ENCODE measurements at regions not wholly inside any gene's neighbourhood (a gene's known extent, or its start where the extent isn't known, plus 50 kb on each side); places are given as distances from the start of the nearest gene placed in this dataset.

DNA sequence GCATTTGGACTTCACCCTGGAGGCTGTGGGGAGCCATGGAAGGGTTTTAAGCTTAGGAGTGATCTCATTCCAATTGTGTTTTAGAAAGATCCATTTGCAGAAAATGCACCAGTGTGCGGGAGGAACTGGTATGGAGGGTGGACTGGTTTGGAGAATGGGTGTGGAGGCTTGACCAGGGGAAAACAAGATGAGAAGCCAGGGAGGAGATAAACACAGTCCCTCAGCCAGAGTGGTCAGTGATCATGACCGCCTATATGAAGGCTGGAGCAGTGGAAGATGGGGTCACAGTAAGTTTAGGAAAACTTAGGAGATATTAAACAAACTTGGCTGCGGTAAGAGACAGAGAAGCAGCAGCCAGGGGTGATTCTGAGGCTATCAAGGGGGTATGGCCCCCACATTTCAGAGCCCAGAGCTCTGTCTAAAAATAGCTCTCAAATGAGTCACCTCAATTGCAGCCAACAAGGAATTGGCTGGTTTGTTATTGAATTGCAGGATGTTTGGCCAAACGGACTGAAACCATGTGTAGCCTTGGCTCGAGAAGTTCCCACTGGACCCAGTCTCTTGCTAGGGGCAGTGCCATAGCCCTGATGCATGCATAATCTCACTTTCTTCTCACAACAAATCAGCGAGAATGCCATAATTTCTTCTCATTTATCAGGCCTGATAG is 159.9 kb upstream of the TOP1 start:
- no peak overlapping the region for H3K27ac ChIP-seq (ENCODE audit: low read length)
- no peak for ATAC-seq
- POLR2A ChIA-PET = no interaction called here

DNA sequence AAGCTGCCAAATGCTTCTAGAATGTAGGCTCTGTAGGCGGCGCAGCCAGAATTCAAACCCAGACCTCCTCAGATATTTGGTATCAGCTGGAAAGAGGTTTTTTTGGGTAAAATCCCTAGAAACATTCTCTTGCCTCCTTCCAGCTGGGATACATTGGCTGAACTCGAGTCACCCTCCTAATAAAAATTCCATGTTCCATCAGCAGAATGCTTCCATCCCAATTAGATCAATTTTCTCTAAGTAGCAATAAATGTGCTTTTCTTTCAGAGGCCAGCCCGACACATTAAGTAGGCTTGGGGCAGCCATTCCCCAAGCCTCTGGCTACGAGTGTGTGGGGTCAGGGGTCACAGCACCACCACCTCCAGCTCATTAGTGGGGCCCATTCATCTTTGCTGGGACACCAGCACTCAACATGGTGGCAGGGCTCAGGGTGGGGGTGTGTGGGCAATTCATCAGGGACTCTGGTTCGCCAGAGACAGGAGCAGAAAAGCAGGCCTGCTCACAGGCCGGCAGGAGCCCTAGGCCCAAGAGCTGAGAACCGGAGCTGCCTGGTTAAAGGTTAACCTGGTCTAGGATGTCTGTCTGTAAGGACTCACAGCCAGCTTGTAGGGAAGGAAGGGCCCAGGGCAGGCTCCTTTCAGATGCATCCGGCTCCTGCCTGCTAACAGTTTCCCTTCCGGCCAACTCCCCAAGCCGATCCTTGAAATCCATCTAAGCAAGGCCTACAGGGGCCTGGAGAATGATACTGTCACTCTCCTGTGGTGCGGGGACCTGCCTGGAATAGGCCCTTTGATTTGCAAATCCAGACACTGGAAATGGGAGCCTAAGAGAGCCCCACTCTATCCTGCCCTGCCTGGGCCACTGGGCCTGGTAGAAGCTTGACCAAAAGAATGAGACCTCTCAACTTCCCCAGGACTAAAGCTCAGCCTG is 159.1 kb upstream of the TOP1 start:
- no peak overlapping the region for H3K27ac ChIP-seq (ENCODE audit: low read length)
- ATAC-seq (no peak; the same call in 1 of the 2 replicates), DNase-seq (ENCODE audit: low read depth, low spot score) (no peak)
- in situ Hi-C loops (cut with HindIII; ENCODE audit: low pct_unique_long_range_greater_than_20kb, low sequenced_read_pairs) = no loop called here
- ChIA-PET CTCF (interaction anchor here (0.6 kb wide), 1 partner anchor 877 kb away, joined by 3 read pairs; no protein-coding TSS in a partner anchor), POLR2A (no interaction called here)
- no peaks in the 10 kb centered on the region for H3K4me1 ChIP-seq (ENCODE audit: control insufficient read depth, insufficient read depth, low read length)
- no TSS peak for BruUV-seq (replicated peaks)
- no peaks in the 10 kb centered on the region for H3K9me3 ChIP-seq (ENCODE audit: control insufficient read depth, insufficient read depth, low read depth, low read length)
- no peak overlapping the region for H3K4me3 ChIP-seq (ENCODE audit: low read depth in 2 of 2, low read length in 2 of 2)
- TF ChIP-seq TCF7L2 (IDR thresholded peaks at IDR 0.05; ENCODE audit: low read depth, low read length) = no peak
- TF ChIP-seq SIN3A (IDR thresholded peaks at IDR 0.05; ENCODE audit: borderline replicate concordance, insufficient read depth, low read depth, low read length) = no peak
- TF ChIP-seq, protein P1, sequence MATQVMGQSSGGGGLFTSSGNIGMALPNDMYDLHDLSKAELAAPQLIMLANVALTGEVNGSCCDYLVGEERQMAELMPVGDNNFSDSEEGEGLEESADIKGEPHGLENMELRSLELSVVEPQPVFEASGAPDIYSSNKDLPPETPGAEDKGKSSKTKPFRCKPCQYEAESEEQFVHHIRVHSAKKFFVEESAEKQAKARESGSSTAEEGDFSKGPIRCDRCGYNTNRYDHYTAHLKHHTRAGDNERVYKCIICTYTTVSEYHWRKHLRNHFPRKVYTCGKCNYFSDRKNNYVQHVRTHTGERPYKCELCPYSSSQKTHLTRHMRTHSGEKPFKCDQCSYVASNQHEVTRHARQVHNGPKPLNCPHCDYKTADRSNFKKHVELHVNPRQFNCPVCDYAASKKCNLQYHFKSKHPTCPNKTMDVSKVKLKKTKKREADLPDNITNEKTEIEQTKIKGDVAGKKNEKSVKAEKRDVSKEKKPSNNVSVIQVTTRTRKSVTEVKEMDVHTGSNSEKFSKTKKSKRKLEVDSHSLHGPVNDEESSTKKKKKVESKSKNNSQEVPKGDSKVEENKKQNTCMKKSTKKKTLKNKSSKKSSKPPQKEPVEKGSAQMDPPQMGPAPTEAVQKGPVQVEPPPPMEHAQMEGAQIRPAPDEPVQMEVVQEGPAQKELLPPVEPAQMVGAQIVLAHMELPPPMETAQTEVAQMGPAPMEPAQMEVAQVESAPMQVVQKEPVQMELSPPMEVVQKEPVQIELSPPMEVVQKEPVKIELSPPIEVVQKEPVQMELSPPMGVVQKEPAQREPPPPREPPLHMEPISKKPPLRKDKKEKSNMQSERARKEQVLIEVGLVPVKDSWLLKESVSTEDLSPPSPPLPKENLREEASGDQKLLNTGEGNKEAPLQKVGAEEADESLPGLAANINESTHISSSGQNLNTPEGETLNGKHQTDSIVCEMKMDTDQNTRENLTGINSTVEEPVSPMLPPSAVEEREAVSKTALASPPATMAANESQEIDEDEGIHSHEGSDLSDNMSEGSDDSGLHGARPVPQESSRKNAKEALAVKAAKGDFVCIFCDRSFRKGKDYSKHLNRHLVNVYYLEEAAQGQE (IDR thresholded peaks at IDR 0.05; ENCODE audit: insufficient read depth in 1 of 2, low read depth in 2 of 2, low read length in 1 of 2) = no peak
- no peak for TF ChIP-seq POLR2AphosphoS5 (IDR thresholded peaks at IDR 0.05; ENCODE audit: low read depth, low read length)
- TF ChIP-seq, protein P2, sequence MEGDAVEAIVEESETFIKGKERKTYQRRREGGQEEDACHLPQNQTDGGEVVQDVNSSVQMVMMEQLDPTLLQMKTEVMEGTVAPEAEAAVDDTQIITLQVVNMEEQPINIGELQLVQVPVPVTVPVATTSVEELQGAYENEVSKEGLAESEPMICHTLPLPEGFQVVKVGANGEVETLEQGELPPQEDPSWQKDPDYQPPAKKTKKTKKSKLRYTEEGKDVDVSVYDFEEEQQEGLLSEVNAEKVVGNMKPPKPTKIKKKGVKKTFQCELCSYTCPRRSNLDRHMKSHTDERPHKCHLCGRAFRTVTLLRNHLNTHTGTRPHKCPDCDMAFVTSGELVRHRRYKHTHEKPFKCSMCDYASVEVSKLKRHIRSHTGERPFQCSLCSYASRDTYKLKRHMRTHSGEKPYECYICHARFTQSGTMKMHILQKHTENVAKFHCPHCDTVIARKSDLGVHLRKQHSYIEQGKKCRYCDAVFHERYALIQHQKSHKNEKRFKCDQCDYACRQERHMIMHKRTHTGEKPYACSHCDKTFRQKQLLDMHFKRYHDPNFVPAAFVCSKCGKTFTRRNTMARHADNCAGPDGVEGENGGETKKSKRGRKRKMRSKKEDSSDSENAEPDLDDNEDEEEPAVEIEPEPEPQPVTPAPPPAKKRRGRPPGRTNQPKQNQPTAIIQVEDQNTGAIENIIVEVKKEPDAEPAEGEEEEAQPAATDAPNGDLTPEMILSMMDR (IDR thresholded peaks at IDR 0.05) = no peak
- intact Hi-C loops (cut with micrococcal nuclease; ENCODE audit: unreplicated experiment) = no loop called here
- H3K36me3 ChIP-seq (ENCODE audit: control insufficient read depth, insufficient read depth, low read length) = no peaks in the 10 kb centered on the region
- no peaks in the 10 kb centered on the region for H3K27me3 ChIP-seq (ENCODE audit: control insufficient read depth, insufficient read depth, low read length)

More for the DNA sequence above, 159.9 kb upstream of the TOP1 start:
- in situ Hi-C loops (cut with HindIII; ENCODE audit: low pct_unique_long_range_greater_than_20kb, low sequenced_read_pairs) (no loop called here), intact Hi-C loops (cut with micrococcal nuclease; ENCODE audit: unreplicated experiment) (no loop called here)
- no TSS peak for BruUV-seq (replicated peaks)
- CTCF ChIA-PET = no interaction called here
- TF ChIP-seq, protein P2 (IDR thresholded peaks at IDR 0.05) = no peak
- no peak for TF ChIP-seq TCF7L2 (IDR thresholded peaks at IDR 0.05; ENCODE audit: low read depth, low read length)
- TF ChIP-seq, protein P1 (IDR thresholded peaks at IDR 0.05; ENCODE audit: insufficient read depth in 1 of 2, low read depth in 2 of 2, low read length in 1 of 2) = no peak
- TF ChIP-seq SIN3A (IDR thresholded peaks at IDR 0.05; ENCODE audit: borderline replicate concordance, insufficient read depth, low read depth, low read length) = no peak
- TF ChIP-seq POLR2AphosphoS5 (IDR thresholded peaks at IDR 0.05; ENCODE audit: low read depth, low read length) = no peak
- DNase-seq (ENCODE audit: low read depth, low spot score) = no peak
- Histone ChIP-seq H3K36me3 (ENCODE audit: control insufficient read depth, insufficient read depth, low read length) (no peaks in the 10 kb centered on the region), H3K4me1 (ENCODE audit: control insufficient read depth, insufficient read depth, low read length) (no peaks in the 10 kb centered on the region), H3K4me3 (ENCODE audit: low read depth in 2 of 2, low read length in 2 of 2) (no peak overlapping the region), H3K9me3 (ENCODE audit: control insufficient read depth, insufficient read depth, low read depth, low read length) (no peaks in the 10 kb centered on the region), H3K27me3 (ENCODE audit: control insufficient read depth, insufficient read depth, low read length) (no peaks in the 10 kb centered on the region)

Measured in Panc1 (cell line).